H1 (cell line): ENCODE measurements at regions not wholly inside any gene's neighbourhood (a gene's known extent, or its start where the extent isn't known, plus 50 kb on each side); places are given as distances from the start of the nearest gene placed in this dataset.

Source experiments
- HDAC6 ChIP-seq: IDR thresholded peaks from one replicate; pipeline ENCODE4 v1.7.1; 2012; ENCODE audit warnings: low read depth, mild to moderate bottlenecking, inconsistent platforms, low read length, moderate library complexity
- SIRT6 ChIP-seq: IDR thresholded peaks from one replicate; pipeline ENCODE4 v1.7.1; 2012; ENCODE audit warnings: low read length, inconsistent platforms
- TAF7 ChIP-seq: optimal IDR thresholded peaks from 2 replicates; pipeline ENCODE3; 2011; ENCODE audit warnings: low read depth, mild to moderate bottlenecking, inconsistent platforms, low read length, moderate library complexity, borderline replicate concordance

- TF ChIP-seq HDAC6 (no peak), SIRT6 (no peak), TAF7 (no peak)
Observed at GRCh38 chr7:121541457-121541856, 145.3 kb upstream of the FAM3C start (continued).
